KG1 (cell line): ENCODE measurements at regions not wholly inside any gene's neighbourhood (a gene's known extent, or its start where the extent isn't known, plus 50 kb on each side); places are given as distances from the start of the nearest gene placed in this dataset.
"Not testable (repeated sequence)": the region's sequence is repeated elsewhere in the genome, so short reads cannot be mapped to it uniquely, and the experiment has no call there.

Experiments used
- DNase-seq: peaks from one replicate; lab custom pipeline; 2025; lab: John Stamatoyannopoulos, UW

DNA sequence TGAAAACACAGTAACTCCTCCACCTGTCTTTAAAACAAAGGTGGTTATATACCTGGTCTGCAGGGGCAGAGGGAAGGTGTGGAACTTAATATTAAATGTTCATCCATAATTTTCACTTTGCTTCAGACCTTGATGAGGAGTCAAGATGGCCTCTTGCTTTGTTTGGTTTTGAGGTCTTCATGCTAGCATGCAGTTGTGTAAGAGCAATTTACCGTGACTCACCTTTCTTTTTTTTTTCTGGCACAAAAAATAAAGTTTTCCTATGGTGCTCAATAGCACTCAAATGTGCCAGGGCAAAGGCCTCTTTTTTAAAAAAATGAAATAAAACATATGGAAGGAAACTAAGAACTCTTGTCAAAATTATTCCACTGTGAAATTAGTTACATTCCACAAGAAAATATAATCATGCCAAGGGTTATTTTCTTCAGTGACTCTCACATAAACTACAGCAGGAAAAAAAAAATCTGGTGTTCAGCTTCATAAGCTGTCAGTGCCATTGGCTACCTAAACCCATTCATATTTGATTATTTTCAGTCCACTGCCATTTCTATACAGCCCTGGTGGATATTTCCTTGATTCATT is 128.2 kb downstream of the SLC7A11 start:
- no peak for DNase-seq

DNA sequence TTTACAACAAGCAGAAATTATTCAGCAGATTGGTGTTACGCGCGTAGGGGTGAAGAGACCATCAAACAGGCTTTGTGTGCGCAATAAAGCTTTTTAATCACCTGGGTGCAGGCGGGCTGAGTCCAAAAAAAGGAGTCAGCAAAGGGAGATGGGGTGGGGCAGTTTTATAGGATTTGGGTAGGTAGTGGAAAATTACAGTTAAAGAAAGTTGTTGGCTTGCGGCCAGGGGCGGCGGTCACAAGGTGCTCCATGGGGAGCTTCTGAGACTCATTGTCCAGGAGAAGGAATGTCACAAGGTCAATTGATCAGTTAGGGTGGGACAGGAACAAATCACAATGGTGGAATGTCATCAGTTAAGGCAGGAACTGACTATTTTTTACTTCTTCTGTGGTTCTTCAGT is 129.3 kb downstream of the SLC7A11 start:
- not testable (repeated sequence) for DNase-seq

GRCh38 chr4:138112389-138112788 is 129.8 kb downstream of the SLC7A11 start:
- no peak for DNase-seq

- DNase-seq, result no peak
These were observed 130.6 kb downstream of the SLC7A11 start for GRCh38 chr4:138111462-138112000.

GRCh38 chr4:138110815-138111214 is 131.3 kb downstream of the SLC7A11 start:
- no peak for DNase-seq

DNA sequence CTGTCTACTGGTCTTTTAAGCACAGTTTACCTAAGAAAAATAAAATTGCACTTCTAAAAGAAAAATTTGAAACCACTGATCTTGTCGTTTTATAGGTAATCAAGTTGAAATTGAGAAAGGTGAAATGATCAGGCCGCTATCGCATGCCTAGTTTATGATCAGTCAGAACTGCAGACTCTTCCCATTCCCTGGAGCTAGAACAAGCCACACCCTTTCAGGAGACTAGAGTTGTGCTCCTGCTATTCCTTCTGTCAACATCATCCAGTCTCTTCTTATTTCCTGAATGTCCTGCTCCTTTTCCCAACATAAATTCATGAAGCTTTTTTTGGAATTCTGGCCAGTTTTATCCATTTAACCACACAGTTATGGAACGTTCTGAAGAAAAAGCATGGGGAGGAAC is 135.1 kb downstream of the SLC7A11 start:
- DNase-seq, result no peak

- DNase-seq, result no peak
These were observed 136.8 kb downstream of the SLC7A11 start for GRCh38 chr4:138105331-138105730.

GRCh38 chr4:138104284-138104680 is 137.9 kb downstream of the SLC7A11 start:
- no peak for DNase-seq

- no peak for DNase-seq
These were observed 138.4 kb downstream of the SLC7A11 start for GRCh38 chr4:138103597-138104283.

DNA sequence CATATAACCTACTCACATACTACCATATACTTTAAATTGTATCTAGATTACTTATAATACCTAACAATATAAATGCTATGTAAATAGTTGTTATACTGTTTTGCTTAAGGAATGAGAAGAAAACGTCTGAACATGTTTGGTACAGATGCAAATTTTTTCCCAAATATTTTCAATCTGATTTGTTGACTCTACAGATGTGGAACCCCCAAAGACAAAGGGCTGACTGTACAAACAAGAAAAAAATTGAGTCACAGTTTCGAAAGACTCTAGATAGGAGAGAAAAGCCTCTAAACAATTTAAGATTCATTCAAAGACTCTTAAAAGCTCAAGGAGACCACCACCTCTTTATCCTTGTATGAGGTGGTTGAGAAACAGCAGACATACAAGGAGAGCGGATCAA is 142.8 kb downstream of the SLC7A11 start:
- no peak for DNase-seq

GRCh38 chr4:138097912-138098600 is 144.1 kb downstream of the SLC7A11 start:
- DNase-seq, result no peak

DNA sequence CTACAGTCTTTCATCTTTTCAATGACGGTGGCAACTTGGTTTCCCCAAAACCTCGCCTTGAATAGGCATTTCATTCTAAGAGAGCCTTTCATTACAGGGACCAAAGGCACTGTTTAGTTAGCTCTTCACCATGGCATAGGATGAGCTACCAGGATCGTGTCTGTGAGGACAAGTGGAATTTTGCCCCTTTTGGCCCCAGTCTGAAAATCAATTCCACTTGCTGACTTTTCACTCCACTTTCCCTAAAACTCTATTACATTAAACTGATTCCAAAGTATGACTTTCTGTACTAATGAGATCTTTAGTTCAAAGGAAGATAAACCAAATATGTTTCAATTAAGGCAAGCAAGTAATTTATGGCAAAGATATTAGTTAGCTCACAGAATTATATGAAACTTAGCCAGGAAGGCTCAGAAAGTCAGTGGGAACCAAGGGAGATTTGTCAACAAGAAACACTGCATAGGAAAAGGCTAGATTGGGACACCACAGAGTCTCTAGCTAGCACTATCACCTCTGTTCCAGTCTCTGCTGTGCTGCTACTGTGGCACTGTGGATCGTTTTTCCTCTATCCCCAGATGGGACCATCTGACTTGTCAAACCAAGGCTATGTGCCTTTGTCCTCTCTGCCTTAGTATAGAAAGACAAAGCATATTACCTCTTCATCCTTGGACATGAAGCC is 145.6 kb downstream of the SLC7A11 start:
- DNase-seq, result no peak

DNA sequence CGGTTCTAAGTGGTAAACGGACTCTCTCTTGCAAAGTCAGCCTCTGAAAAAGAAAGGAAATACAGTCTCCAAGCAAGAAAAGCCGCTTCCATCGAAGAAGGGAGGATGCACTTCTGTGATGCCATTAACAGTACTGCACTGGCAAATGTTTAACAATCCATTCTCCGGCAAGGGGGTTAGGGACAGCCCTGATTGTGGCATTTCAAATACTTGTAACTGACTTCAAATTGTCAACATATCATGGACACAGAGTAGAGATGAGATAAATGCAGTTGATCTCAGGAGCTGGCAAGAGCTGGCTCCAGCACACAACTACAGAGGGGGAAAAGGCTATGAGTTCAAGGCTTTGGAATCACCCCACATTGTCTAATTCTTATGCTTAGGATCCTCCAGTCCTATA is 146.8 kb downstream of the SLC7A11 start:
- no peak for DNase-seq

DNA sequence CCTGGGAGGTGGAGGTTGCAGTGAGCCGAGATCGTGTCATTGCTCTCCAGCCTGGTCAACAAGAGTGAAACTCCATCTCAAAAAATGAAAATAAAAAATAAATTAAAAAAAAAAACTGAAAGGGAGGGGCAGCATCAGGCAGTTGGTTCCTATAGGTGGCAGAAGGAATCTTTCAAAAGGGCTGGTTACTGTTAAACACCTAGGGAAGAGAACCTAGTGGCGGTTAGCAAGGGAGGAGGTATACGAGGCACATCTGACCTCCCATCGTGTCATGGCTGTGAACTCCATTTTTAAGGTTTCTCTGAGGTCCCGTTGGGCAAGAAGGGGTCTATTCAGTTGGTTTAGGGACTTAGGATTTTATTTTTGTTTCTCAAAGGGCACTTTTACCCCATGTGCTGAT is 150.1 kb downstream of the SLC7A11 start:
- DNase-seq, result no peak

DNA sequence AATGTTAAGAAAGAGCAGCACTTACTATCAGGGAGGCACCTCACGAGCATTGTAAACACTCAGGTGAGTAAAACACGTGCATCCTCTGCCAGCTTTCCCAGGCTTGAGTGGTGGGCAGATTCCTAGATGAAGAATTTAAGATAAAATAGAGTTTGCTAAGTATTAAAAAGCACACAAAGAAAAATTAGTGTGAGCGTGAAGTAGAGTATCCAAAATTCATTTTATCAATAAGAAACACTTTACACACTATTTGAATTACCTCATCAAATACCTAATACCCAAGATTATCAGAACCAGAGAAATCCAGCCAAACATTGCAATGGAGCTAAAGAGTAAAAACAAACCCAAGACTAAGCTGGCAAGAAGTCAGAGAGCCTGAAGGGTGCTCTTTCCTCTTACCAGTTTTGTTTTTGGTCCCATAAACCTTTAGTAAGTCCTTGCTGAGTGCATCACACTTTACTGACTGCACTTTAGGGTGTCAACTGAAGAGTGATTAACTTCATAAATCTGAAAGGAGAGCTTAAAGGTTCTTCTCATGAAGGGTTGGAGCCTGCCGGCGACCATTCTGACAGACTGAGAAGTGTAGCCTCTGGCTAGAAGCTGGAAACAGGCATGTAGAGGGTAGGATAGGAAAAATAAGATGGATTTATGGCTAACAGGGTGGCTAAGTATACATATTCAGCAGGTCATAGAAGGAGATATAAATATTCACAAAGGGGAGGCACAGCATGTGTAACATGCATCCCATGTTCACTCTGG is 151.1 kb downstream of the SLC7A11 start:
- DNase-seq, result no peak

DNA sequence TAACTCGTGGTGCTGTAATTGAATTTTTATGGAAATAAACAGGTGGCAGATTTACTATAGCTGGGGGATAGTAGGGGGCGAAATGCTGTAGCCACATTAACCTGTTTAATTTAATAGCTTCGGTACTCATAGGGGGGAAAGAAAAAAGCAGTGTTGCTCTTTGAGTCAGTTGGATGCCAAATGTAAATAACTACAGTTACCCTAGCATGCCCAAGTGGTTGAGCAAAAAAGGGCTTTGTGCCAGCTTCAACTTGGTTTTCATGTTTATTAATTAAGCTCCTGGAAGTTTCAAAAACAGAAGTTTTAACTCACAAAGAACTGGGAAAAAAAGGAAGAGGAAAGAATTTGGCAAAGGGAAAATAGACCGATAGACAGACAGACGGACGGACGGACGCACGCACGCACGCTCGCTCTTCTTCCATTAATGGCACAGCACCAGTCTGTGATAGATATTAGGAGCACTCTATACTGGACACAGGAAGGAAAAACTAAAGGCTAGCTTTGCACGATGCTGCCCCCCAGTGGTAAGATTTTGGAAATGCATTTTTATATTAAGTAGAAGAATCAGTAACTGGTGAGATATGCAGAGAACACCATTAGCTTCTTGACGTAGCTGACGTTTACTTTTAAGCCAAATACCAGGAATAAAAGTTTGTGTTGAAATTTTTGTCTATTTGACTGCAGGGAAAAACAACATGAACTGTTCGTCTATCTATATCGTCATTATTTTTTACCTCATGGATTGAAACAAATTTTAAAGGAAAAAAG is 151.8 kb downstream of the SLC7A11 start:
- DNase-seq, result peak; percentile 27

- DNase-seq, result no peak
These were observed 153.5 kb downstream of the SLC7A11 start for GRCh38 chr4:138088449-138089208.

DNA sequence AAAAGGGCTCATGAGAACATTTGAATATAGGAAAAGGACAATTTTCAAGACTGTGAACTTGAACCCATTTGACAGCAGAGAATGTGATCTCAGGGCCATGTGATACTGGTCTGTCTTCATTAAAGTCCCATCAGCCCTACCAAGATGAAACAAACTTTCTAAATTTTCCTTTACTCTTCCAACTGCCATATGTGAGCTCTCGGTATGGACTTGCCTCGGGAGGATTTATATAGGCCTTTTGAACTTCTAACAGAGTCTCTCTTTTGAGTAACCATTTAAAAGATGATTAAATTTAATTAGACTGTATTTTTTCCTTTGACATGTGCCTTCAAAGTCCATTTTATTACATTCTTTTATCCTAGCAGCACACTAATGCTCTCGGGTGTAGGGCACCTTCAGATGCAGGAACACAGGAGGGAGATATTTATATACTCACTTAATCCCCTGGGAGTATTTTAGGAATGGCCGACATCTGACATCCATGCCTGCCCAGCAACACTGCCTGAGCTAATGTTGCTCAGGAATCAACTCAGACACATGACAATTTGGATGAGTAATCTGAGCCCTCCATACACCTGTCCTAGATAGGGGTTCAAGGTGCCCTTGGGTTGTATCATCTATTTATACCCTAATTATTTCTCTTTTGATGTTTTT is 155.0 kb downstream of the SLC7A11 start:
- DNase-seq, result no peak

DNA sequence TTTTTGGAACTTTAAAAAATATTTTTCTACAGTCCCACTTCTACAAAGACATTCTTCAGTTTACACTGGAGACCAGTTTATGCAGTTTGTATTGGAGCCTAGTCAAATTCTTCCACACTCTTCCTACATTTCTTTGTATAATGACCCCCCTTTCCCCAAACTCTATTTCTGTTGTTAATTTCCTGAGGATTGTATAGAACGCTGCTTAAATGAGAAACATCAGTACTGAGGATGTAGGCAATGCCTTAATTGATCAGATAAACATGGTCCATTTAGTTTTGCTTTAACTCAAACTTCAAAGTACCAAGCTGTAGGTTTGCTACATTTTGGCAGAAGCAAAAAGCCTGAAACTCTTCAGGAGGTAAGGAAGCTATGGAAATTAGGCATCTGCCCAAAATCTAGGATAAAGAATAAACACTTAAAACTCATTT is 155.5 kb downstream of the SLC7A11 start:
- no peak for DNase-seq
